HEK293T (cell line): ENCODE measurements at regions not wholly inside any gene's neighbourhood (a gene's known extent, or its start where the extent isn't known, plus 50 kb on each side); places are given as distances from the start of the nearest gene placed in this dataset.

ENCODE experiments used
- ARNT ChIP-seq: fragments of 450-650 bp; IDR thresholded peaks from 2 replicates; pipeline ENCODE4 v1.6.1; 2017; ENCODE audit warnings: mild to moderate bottlenecking
- BHLHE40 ChIP-seq: fragments of 450-650 bp; IDR thresholded peaks from 2 replicates; pipeline ENCODE4 v1.6.1; 2016; ENCODE audit warnings: mild to moderate bottlenecking, moderate library complexity, borderline replicate concordance
- CTBP1 ChIP-seq: fragments of 450-650 bp; IDR thresholded peaks from 2 replicates; pipeline ENCODE4 v1.6.1; 2016; ENCODE audit warnings: borderline replicate concordance
- ELF4 ChIP-seq: fragments of 450-650 bp; IDR thresholded peaks from 2 replicates; pipeline ENCODE4 v1.6.1; 2017; ENCODE audit warnings: antibody characterized with exemption
- FOXA1 ChIP-seq: fragments of 450-650 bp; IDR thresholded peaks from 2 replicates; pipeline ENCODE4 v1.6.1; 2016; ENCODE audit warnings: mild to moderate bottlenecking
- FOXK2 ChIP-seq: fragments of 450-650 bp; IDR thresholded peaks from 2 replicates; pipeline ENCODE4 v1.6.1; 2016; ENCODE audit warnings: mild to moderate bottlenecking
- FOXM1 ChIP-seq: fragments of 450-650 bp; IDR thresholded peaks from 2 replicates; pipeline ENCODE4 v1.6.1; 2017; ENCODE audit warnings: mild to moderate bottlenecking, borderline replicate concordance
- HDGF ChIP-seq: fragments of 450-650 bp; IDR thresholded peaks from 2 replicates; pipeline ENCODE4 v1.6.1; 2017; ENCODE audit warnings: antibody characterized with exemption, borderline replicate concordance
- NFRKB ChIP-seq: fragments of 450-650 bp; IDR thresholded peaks from 2 replicates; pipeline ENCODE4 v1.6.1; 2016; ENCODE audit warnings: mild to moderate bottlenecking, moderate library complexity
- SP1 ChIP-seq: fragments of 450-650 bp; IDR thresholded peaks from 2 replicates; pipeline ENCODE4 v1.6.1; 2017
- SUZ12 ChIP-seq: fragments of 450-650 bp; IDR thresholded peaks from 2 replicates; pipeline ENCODE4 v1.6.1; 2016; ENCODE audit warnings: mild to moderate bottlenecking
- TARDBP ChIP-seq: fragments of 450-650 bp; IDR thresholded peaks from 2 replicates; pipeline ENCODE4 v1.6.1; 2016
- ZNF384 ChIP-seq: fragments of 450-650 bp; IDR thresholded peaks from 2 replicates; pipeline ENCODE4 v1.6.1; 2016
- TF ChIP-seq, protein P1 (sequence below): fragments of 450-650 bp; IDR thresholded peaks from 2 replicates; pipeline ENCODE4 v1.6.1; 2016

DNA sequence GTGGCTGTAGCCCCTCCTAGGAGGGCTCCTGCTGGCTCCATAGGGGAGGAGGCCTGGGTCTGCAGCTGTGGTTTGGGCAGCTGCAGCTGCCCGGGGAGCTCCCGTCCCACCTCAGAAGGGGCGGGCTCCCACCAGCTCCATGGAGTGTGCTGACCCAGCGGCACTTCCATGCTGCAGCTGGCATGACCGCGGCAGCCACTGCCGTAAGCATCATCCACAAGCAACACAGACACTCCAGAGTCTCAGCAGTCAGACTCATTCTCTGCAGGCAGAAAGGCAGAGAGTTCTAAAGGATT lies 660.1 kb upstream of the RAB6C start:
- TF ChIP-seq ARNT, result no peak
- TF ChIP-seq BHLHE40, result no peak
- no peak for TF ChIP-seq SUZ12
- TF ChIP-seq ELF4, result no peak
- TF ChIP-seq FOXA1, result no peak
- TF ChIP-seq FOXK2, result no peak
- TF ChIP-seq FOXM1, result no peak
- no peak for TF ChIP-seq HDGF
- TF ChIP-seq, protein P1, sequence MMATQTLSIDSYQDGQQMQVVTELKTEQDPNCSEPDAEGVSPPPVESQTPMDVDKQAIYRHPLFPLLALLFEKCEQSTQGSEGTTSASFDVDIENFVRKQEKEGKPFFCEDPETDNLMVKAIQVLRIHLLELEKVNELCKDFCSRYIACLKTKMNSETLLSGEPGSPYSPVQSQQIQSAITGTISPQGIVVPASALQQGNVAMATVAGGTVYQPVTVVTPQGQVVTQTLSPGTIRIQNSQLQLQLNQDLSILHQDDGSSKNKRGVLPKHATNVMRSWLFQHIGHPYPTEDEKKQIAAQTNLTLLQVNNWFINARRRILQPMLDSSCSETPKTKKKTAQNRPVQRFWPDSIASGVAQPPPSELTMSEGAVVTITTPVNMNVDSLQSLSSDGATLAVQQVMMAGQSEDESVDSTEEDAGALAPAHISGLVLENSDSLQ, result no peak
- no peak for TF ChIP-seq NFRKB
- no peak for TF ChIP-seq TARDBP
- no peak for TF ChIP-seq CTBP1
- no peak for TF ChIP-seq SP1
- no peak for TF ChIP-seq ZNF384
